22Rv1 (cell line): ENCODE measurements at regions not wholly inside any gene's neighbourhood (a gene's known extent, or its start where the extent isn't known, plus 50 kb on each side); places are given as distances from the start of the nearest gene placed in this dataset.

Source experiments
- H3K27ac ChIP-seq: fragments of 450-650 bp; 2 replicates; pipeline ENCODE4 v1.5.1; 2017
- ZFX ChIP-seq: fragments of 450-650 bp; IDR thresholded peaks from 2 replicates; pipeline ENCODE4 v1.6.1; 2017; ENCODE audit warnings: antibody characterized with exemption, borderline replicate concordance
- TF ChIP-seq, protein P1 (sequence below): fragments of 450-650 bp; IDR thresholded peaks from 2 replicates; pipeline ENCODE4 v1.5.1; 2017; ENCODE audit warnings: mild to moderate bottlenecking

DNA sequence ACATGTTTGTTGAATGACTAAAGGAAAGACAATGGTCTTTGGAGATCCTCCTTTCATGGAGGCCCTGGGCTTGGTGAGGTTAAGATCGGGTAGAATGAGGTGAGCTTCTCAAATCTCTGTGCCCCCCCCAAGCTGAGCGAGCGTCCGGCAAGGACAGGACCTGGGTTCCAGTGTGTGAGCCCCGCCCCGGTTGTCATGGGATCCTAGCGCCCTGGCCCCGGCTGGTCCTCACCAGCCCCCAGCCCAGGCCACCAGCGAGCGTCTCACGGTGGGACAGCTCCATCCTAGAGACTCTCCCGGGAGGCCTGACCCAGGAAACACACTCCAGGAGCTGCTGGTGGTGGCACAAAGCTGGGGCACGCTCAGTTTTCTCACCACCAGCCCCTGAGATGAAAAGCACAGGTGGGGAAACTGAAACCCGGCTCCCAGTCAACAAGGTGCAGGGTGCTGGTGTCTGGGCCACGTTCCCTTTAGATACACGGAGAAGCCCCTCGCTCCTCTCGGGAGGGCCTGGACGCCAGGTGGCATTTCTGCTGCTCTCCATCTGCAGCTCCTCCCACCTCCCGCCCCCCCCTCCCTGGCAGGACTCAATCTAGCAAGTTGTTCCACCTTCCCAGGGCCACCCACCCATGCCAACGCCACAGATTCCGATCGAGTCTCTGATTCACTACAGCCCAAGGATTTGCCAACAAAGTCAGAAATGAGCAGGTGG, 131.3 kb upstream of the PPP1R26 start:
- TF ChIP-seq ZFX = no peak
- TF ChIP-seq, protein P1, sequence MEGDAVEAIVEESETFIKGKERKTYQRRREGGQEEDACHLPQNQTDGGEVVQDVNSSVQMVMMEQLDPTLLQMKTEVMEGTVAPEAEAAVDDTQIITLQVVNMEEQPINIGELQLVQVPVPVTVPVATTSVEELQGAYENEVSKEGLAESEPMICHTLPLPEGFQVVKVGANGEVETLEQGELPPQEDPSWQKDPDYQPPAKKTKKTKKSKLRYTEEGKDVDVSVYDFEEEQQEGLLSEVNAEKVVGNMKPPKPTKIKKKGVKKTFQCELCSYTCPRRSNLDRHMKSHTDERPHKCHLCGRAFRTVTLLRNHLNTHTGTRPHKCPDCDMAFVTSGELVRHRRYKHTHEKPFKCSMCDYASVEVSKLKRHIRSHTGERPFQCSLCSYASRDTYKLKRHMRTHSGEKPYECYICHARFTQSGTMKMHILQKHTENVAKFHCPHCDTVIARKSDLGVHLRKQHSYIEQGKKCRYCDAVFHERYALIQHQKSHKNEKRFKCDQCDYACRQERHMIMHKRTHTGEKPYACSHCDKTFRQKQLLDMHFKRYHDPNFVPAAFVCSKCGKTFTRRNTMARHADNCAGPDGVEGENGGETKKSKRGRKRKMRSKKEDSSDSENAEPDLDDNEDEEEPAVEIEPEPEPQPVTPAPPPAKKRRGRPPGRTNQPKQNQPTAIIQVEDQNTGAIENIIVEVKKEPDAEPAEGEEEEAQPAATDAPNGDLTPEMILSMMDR = no peak
- H3K27ac ChIP-seq = no peak overlapping the region

DNA sequence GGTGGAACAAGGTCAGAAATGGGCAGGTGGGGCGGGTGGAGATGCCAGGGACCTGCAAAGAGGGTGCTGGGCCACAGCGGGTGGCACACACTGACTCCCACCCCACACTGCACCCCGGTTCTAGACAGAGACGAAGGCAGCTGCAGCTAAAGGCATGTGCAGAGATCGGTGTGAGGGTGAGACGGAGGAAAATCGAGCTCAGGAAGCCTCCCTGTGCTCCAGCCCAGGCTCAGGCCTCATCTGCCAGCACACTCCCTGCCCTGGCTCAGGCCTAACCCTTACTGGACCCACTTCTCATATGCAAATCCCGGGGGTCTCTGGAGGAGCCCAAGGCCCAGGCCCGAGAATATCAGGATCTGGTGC, 130.8 kb upstream of the PPP1R26 start:
- TF ChIP-seq, protein P1 = no peak
- no peak for TF ChIP-seq ZFX
- H3K27ac ChIP-seq = no peak overlapping the region

DNA sequence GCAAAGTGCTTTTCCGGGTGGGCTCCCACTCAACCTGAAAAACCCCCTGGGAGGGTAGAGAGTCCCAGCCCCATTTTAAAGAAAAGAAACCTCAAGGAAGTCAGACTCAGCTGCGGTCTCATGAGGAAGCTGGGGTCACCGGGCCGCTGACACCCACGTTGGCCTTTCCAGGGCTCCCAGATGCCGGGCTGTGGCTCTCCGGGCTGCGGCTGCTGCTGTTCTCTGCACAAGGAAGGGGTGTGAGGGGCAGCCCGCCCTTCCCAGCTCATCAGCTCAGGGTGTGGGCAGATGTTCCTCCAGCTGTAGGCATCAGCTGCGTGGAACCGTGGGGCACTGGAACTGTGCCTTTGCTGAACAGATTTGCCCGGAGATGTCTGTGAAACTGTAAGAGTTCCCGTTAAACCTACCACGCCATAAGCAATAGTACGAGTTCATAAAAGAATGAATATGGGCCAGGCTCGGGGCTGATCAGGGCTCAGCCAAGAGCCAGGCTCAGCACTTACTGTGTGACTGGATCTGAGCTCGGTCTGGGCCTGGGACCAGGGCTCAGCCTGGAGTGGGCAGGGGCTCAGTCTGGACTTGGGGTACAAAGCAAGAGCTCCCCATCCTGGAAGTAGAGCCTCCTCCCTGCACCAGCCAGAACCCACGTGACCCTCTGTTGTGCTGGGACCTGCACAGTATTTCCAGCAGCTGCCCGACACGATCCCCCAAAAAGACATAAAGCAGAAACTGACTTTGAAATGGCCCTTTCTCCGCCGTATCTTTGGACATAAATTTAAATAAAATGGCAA, 130.2 kb upstream of the PPP1R26 start:
- no peak overlapping the region for H3K27ac ChIP-seq
- TF ChIP-seq, protein P1 = no peak
- no peak for TF ChIP-seq ZFX

DNA sequence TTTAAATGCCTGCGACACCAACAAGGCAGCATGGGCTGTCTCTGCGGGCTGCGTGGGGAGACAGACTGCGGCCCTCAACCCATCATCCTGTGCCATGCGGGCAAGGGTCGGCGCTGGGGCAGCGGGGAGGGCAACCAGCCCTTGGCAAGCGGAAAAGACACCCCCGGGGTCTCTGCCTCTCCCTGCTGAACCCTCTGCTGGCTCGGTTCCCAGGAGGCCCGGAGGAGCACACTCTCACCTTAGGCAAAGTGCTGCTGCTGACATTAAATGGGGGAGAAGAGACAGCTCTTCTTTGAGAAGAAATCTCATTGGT, 129.6 kb upstream of the PPP1R26 start:
- H3K27ac ChIP-seq = no peak overlapping the region
- TF ChIP-seq ZFX = no peak
- TF ChIP-seq, protein P1 = no peak

DNA sequence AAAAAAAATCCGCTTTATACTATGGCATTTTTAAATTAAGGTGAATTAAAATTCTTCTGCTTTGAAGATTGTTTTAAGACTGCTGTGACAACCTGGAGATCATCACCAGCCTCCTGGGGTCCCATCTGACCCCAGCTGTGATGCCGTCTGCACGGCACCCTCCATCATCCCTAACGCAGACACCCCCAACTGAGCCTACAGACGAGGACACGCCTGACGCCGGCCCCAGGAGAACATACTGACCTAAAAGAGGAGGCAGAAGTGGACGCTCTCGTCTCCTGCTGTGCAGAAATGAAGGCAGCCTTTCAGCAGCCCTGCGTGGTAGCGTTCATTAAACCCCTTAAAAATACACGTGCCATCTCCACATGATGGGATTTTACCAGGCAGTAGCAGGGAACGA, 125.6 kb upstream of the PPP1R26 start:
- TF ChIP-seq, protein P1 = no peak
- no peak for TF ChIP-seq ZFX

DNA sequence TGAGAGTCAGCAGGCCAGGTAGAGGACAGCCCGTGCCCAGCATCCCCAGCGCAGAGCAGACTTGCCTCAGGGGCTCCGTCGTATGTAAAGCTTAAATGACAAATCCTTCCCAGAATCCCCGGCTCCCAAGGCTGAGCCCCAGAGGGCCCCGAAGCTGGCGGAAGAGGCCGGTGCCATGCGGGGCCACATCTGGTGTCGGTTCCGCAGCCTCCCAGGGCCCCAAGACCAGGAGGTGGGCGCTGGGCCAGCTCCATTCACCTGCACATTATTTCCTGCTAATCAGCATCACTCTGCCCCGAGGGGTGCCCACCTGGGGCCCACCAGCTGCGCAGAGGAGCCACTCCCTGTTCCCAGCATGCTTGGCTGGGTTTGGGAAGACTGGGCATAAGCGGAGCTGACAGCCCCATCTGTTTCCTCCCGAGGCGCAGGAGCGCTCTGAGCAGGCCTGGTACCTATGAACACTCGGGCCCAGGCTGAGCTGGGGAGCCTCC, 124.0 kb upstream of the PPP1R26 start:
- TF ChIP-seq, protein P1 = no peak
- no peak for TF ChIP-seq ZFX

More for the DNA sequence above, 125.6 kb upstream of the PPP1R26 start:
- no peak overlapping the region for H3K27ac ChIP-seq

DNA sequence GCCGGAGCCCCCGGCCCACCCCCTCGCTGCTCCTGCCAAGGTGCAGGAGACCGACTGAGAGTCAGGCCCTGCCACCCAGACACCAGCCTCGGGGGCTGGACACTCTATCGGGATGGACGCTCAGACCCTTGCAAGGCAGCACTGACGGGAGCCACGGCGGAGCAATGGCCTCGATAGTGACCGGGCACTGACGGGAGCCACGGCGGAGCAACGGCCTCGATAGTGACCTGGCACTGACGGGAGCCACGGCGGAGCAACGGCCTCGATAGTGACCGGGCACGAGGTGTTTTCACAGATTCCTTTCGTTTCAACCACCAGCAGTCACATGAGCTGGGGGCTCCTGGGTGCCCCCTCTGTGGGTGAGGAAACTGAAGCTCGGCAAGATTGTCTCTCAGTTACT, 123.6 kb upstream of the PPP1R26 start:
- no peak overlapping the region for H3K27ac ChIP-seq
- no peak for TF ChIP-seq ZFX
- TF ChIP-seq, protein P1 = no peak

More for the DNA sequence above, 124.0 kb upstream of the PPP1R26 start:
- no peak overlapping the region for H3K27ac ChIP-seq
